HepG2 (cell line): ENCODE measurements at regions not wholly inside any gene's neighbourhood (a gene's known extent, or its start where the extent isn't known, plus 50 kb on each side); places are given as distances from the start of the nearest gene placed in this dataset.

Source experiments
- ATAC-seq: fragments of 200-7000 bp; cut with Tn5 transposase; 3 replicates; pipeline ENCODE4 v1.9.1; 2020; ENCODE audit warnings: mild to moderate bottlenecking, moderate library complexity
- BruUV-seq: library from RNA; stranded (reverse); fragments of 400-500 nt; replicated peaks from 2 replicates; lab custom pipeline; 2021; lab: Mats Ljungman, UMichigan
- CTCF ChIA-PET: fragments of 300-600 bp; formaldehyde crosslinking; extraction: SDS; loops from one replicate; lab custom pipeline; 2021; ENCODE audit warnings: low total read pairs, inconsistent platforms, low intra/inter-chr PET ratio; lab: Yijun Ruan, JAX
- POLR2A ChIA-PET: fragments of 350-600 bp; sonication (Branson Sonifier 250); formaldehyde crosslinking; loops from one replicate; lab custom pipeline; 2020; ENCODE audit warnings: antibody characterized with exemption, inconsistent platforms; lab: Yijun Ruan, JAX
- DNase-seq: peaks from one replicate; pipeline ENCODE4 v3.0.0-alpha.2; 2015; ENCODE audit warnings: low spot score
- FAIRE-seq: peaks from 3 replicates; lab custom pipeline; 2011; peaks lifted over from hg19 to GRCh38; lab: Jason Lieb, UNC
- H2AFZ ChIP-seq: one replicate; pipeline ENCODE4 v1.6.1; 2011; ENCODE audit warnings: low read length, inconsistent platforms
- H3K27ac ChIP-seq: fragments of 300-600 bp; 3 replicates; pipeline ENCODE4 v1.8.0; 2011; ENCODE audit warnings: mixed run types, mild to moderate bottlenecking, mixed read lengths, low read length, inconsistent platforms; ENCODE audit not compliant: insufficient read depth; ENCODE audit errors: extremely low read length
- H3K27me3 ChIP-seq, 2 experiments: fragments of 200-600 bp in 1 of 2; 2 replicates in 1 of 2; 3 replicates in 1 of 2; pipeline versions ENCODE4 v1.6.0 to v1.8.0; 2011; ENCODE audit warnings: low read length in 2 of 2, mild to moderate bottlenecking in 2 of 2, moderate library complexity in 2 of 2, inconsistent platforms in 1 of 2; ENCODE audit not compliant: insufficient read depth in 2 of 2, control insufficient read depth in 1 of 2
- H3K36me3 ChIP-seq, 2 experiments: fragments of 200-600 bp in 1 of 2; replicated peaks in 1 of 2; 2 replicates in 1 of 2; 3 replicates in 1 of 2; pipeline versions ENCODE4 v1.5.1 to v1.8.0; 2011; ENCODE audit warnings: low read length in 2 of 2, inconsistent platforms in 1 of 2; ENCODE audit not compliant: insufficient read depth in 2 of 2, control insufficient read depth in 1 of 2
- H3K4me1 ChIP-seq: 2 replicates; pipeline ENCODE4 v1.5.1; 2012; ENCODE audit warnings: low read length, inconsistent platforms; ENCODE audit not compliant: insufficient read depth
- H3K4me2 ChIP-seq: 2 replicates; pipeline ENCODE4 v1.6.0; 2011; ENCODE audit warnings: low read depth, low read length, inconsistent platforms
- H3K4me3 ChIP-seq, 3 experiments: fragments of 200-600 bp in 1 of 3; sonication (generic), shearing (Covaris generic) in 1 of 3; replicated peaks in 1 of 3; 2 replicates each; pipeline ENCODE4 v1.5.1; 2011 to 2016; ENCODE audit warnings: low read length in 3 of 3, inconsistent platforms in 2 of 3, low read depth in 2 of 3, mild to moderate bottlenecking in 2 of 3, control low read depth in 1 of 3, mixed read lengths in 1 of 3; ENCODE audit not compliant: insufficient read depth in 1 of 3
- H3K79me2 ChIP-seq: one replicate; pipeline ENCODE4 v1.6.1; 2011; ENCODE audit warnings: low read length, inconsistent platforms; ENCODE audit not compliant: insufficient read depth
- H3K9ac ChIP-seq: 2 replicates; pipeline ENCODE4 v1.6.0; 2011; ENCODE audit warnings: mild to moderate bottlenecking, low read depth, low read length, inconsistent platforms; ENCODE audit not compliant: insufficient read depth
- H3K9me3 ChIP-seq: 2 replicates; pipeline ENCODE4 v1.5.1; 2012; ENCODE audit warnings: mild to moderate bottlenecking, low read length
- H4K20me1 ChIP-seq: 2 replicates; pipeline ENCODE4 v1.6.0; 2011; ENCODE audit warnings: inconsistent platforms, mild to moderate bottlenecking, low read length, moderate library complexity; ENCODE audit not compliant: insufficient read depth
- CCDC6 ChIP-seq: sonication (generic); formaldehyde crosslinking; IDR thresholded peaks from 2 replicates; pipeline ENCODE4 v1.8.1; 2022; ENCODE audit warnings: mild to moderate bottlenecking, missing genetic modification reagents, moderate library complexity
- GPBP1L1 ChIP-seq: sonication (generic); formaldehyde crosslinking; IDR thresholded peaks from 2 replicates; pipeline ENCODE4 v1.5.0; 2020; ENCODE audit warnings: mild to moderate bottlenecking, missing genetic modification reagents
- JUNB ChIP-seq: sonication (generic); formaldehyde crosslinking; IDR thresholded peaks from 2 replicates; pipeline ENCODE4 v1.8.0; 2022; ENCODE audit warnings: missing genetic modification reagents, mild to moderate bottlenecking, borderline replicate concordance
- KMT2A ChIP-seq: sonication (generic); formaldehyde crosslinking; IDR thresholded peaks from 2 replicates; pipeline ENCODE4 v1.4.0; 2020; ENCODE audit warnings: missing genetic modification reagents
- MAFG ChIP-seq: sonication (generic); formaldehyde crosslinking; IDR thresholded peaks from 2 replicates; pipeline ENCODE4 v1.5.1; 2020; ENCODE audit warnings: mild to moderate bottlenecking, missing genetic modification reagents
- PRPF4 ChIP-seq: fragments of 200-400 bp; formaldehyde crosslinking; IDR thresholded peaks from 2 replicates; pipeline ENCODE4 v1.6.1; 2016; ENCODE audit warnings: low read length, low read depth; ENCODE audit not compliant: poor library complexity, severe bottlenecking
- STAG1 ChIP-seq: sonication (generic); formaldehyde crosslinking; IDR thresholded peaks from 2 replicates; pipeline ENCODE4 v1.4.0; 2020; ENCODE audit warnings: missing genetic modification reagents
- TFDP1 ChIP-seq: IDR thresholded peaks from 2 replicates; pipeline ENCODE4 v1.6.1; 2016; ENCODE audit warnings: missing compliant biosample characterization, missing genetic modification reagents, borderline replicate concordance
- TIGD3 ChIP-seq: sonication (generic); formaldehyde crosslinking; IDR thresholded peaks from 2 replicates; pipeline ENCODE4 v1.5.1; 2020; ENCODE audit warnings: mild to moderate bottlenecking, missing genetic modification reagents, borderline replicate concordance
- TP53 ChIP-seq: sonication (generic); formaldehyde crosslinking; conservative IDR thresholded peaks from 2 replicates; pipeline ENCODE4 v1.4.0; 2020; ENCODE audit warnings: missing genetic modification reagents
- TRIM22 ChIP-seq: fragments of 450-650 bp; IDR thresholded peaks from 2 replicates; pipeline ENCODE4 v1.6.1; 2017
- ZNF205 ChIP-seq: IDR thresholded peaks from 2 replicates; pipeline ENCODE4 v1.6.1; 2018; ENCODE audit warnings: missing biosample characterization, missing genetic modification reagents
- ZNF232 ChIP-seq: sonication (generic); formaldehyde crosslinking; IDR thresholded peaks from 2 replicates; pipeline ENCODE4 v1.4.0; 2020; ENCODE audit warnings: missing genetic modification reagents, borderline replicate concordance
- ZNF24 ChIP-seq: fragments of 450-650 bp; IDR thresholded peaks from 2 replicates; pipeline ENCODE4 v1.6.1; 2017; ENCODE audit warnings: antibody characterized with exemption, mild to moderate bottlenecking
- ZNF713 ChIP-seq: sonication (generic); formaldehyde crosslinking; IDR thresholded peaks from 2 replicates; pipeline ENCODE4 v1.4.0; 2020; ENCODE audit warnings: mild to moderate bottlenecking, missing genetic modification reagents
- ZNF782 ChIP-seq: sonication (generic); formaldehyde crosslinking; IDR thresholded peaks from 2 replicates; pipeline ENCODE4 v1.4.0; 2020; ENCODE audit warnings: missing genetic modification reagents, mild to moderate bottlenecking, borderline replicate concordance
- ZSCAN9 ChIP-seq: IDR thresholded peaks from 2 replicates; pipeline ENCODE4 v1.6.1; 2016; ENCODE audit warnings: borderline replicate concordance
- WGBS: methylation state at CpG from one replicate; pipeline ENCODE4 v1.1.6; 2017; ENCODE audit warnings: low lambda C conversion rate; 5-methylcytosine and 5-hydroxymethylcytosine counted together
- in situ Hi-C: cut with HindIII; loops from 2 replicates; pipeline ENCODE4 v1.10.0; 2017; ENCODE audit warnings: low pct_unique_long_range_greater_than_20kb; ENCODE audit not compliant: extremely low pct_ligation_motif_present
- intact Hi-C: fragments of 100-400 bp; cut with micrococcal nuclease; formaldehyde crosslinking; loops from one replicate; pipeline ENCODE4 v1.10.0; 2022; ENCODE audit not compliant: unreplicated experiment

- peaks cover 19% of the 10 kb centered on the region for H3K9me3 ChIP-seq
- BruUV-seq = no TSS peak
- H3K27ac ChIP-seq = no peak overlapping the region
- H4K20me1 ChIP-seq = no peaks in the 10 kb centered on the region
- H3K4me1 ChIP-seq = no peaks in the 10 kb centered on the region
- H3K79me2 ChIP-seq = no peaks in the 10 kb centered on the region
- DNase-seq (no peak), ATAC-seq (no peak), FAIRE-seq (no peak)
- H3K36me3 ChIP-seq = no peaks in the 10 kb centered on the region
- 0% methylated on average over 2 of the region's 2 CpGs for WGBS
- POLR2A ChIA-PET = no interaction called here
- no peak overlapping the region for H3K4me2 ChIP-seq
- in situ Hi-C loops = no loop called here
- no peaks in the 10 kb centered on the region for H3K27me3 ChIP-seq
- no peak overlapping the region for H3K9ac ChIP-seq
- no peak overlapping the region for H2AFZ ChIP-seq
- TF ChIP-seq ZSCAN9 (CRISPR knock-in tag) = no peak
- no peak for TF ChIP-seq KMT2A (CRISPR knock-in tag)
- no peak for TF ChIP-seq PRPF4
- no peak for TF ChIP-seq ZNF205 (CRISPR knock-in tag)
- TF ChIP-seq ZNF232 (CRISPR knock-in tag) = no peak
- no peak for TF ChIP-seq STAG1 (CRISPR knock-in tag)
- no peak for TF ChIP-seq TP53 (CRISPR knock-in tag)
- CTCF ChIA-PET = no interaction called here
- H3K4me3 ChIP-seq = no peak overlapping the region
- intact Hi-C loops = no loop called here
Measured at GRCh38 chr5:136738829-136739228, 373.5 kb upstream of the TRPC7 start.

- ChIA-PET CTCF (no interaction called here), POLR2A (no interaction called here)
- Histone ChIP-seq H3K4me2 (no peak overlapping the region), H3K36me3 (no peaks in the 10 kb centered on the region), H3K4me1 (no peaks in the 10 kb centered on the region), H3K27me3 (no peaks in the 10 kb centered on the region), H3K79me2 (no peaks in the 10 kb centered on the region), H3K9me3 (no peaks in the 10 kb centered on the region), H2AFZ (no peak overlapping the region), H3K4me3 (no peak overlapping the region), H4K20me1 (no peaks in the 10 kb centered on the region), H3K27ac (no peak overlapping the region), H3K9ac (no peak overlapping the region)
- WGBS = 11% methylated on average over 6 of the region's 6 CpGs
- BruUV-seq = no TSS peak
- no peak for FAIRE-seq
- in situ Hi-C loops = no loop called here
- no peak for DNase-seq
- intact Hi-C loops = no loop called here
- no peak for ATAC-seq
- TF ChIP-seq GPBP1L1 (CRISPR knock-in tag) (no peak), MAFG (CRISPR knock-in tag) (no peak), TFDP1 (no peak), TRIM22 (no peak), ZNF782 (CRISPR knock-in tag) (no peak), ZNF713 (CRISPR knock-in tag) (no peak), TIGD3 (CRISPR knock-in tag) (no peak), ZNF24 (no peak), JUNB (no peak), CCDC6 (CRISPR knock-in tag) (no peak)
Measured at GRCh38 chr5:136736021-136736420, 370.7 kb upstream of the TRPC7 start.
